ENCODE measurements at regions not wholly inside any gene's neighbourhood (a gene's known extent, or its start where the extent isn't known, plus 50 kb on each side); places are given as distances from the start of the nearest gene placed in this dataset.
A peak's percentile ranks its signal among the peaks of the same experiment; 100 is the strongest.

DNA sequence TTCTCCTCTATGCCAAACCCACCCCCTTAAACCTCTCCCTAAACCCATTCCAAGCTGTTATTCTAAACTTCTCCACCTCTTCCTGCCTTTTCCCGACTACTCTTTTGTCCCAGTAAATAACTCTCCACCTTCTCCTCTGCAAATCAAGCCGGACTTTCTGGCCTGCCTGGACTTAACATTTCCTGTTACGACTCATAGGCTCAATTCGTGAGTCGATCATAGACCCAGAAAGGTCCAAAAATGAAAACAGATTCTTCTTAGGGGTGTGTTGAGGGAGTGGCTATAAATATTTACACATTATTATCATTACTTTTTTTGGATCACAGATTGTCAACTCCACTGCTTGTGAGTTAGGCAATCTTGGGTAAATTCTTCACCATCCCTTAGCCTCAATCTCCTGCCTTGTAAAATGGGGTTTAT is 59.0 kb upstream of the HABP2 start:
- Histone ChIP-seq H3K36me3 (ENCODE audit: control insufficient read depth, insufficient read depth, low read length) (no peaks in the 10 kb centered on the region), H3K79me2 (ENCODE audit: control insufficient read depth, insufficient read depth, low read length) (no peaks in the 10 kb centered on the region), H4K8ac (ENCODE audit: low read depth, low read length) (no peak overlapping the region), H3K4me3 (ENCODE audit: low read length) (no peak overlapping the region), H3K27ac (ENCODE audit: low read depth, low read length) (no peak overlapping the region), H3K4me1 (ENCODE audit: control insufficient read depth, low read depth, low read length) (no peaks in the 10 kb centered on the region), H3K4me2 (ENCODE audit: low read length) (no peak overlapping the region), H3K56ac (ENCODE audit: low read length) (no peak overlapping the region), H4K5ac (ENCODE audit: low read length) (no peak overlapping the region), H2AK5ac (ENCODE audit: low read length) (no peak overlapping the region), H3K27me3 (ENCODE audit: insufficient read depth, low read length, poor library complexity) (no peaks in the 10 kb centered on the region), H3K79me1 (ENCODE audit: low read length) (no peaks in the 10 kb centered on the region), H2BK5ac (ENCODE audit: low read length) (no peak overlapping the region), H3K9ac (ENCODE audit: low read length) (no peak overlapping the region), H3K18ac (ENCODE audit: low read length) (no peak overlapping the region), H3K23ac (ENCODE audit: low read length) (no peak overlapping the region), H2BK15ac (replicated peaks; ENCODE audit: low read depth) (no peak overlapping the region), H3K4ac (ENCODE audit: low read depth, low read length) (no peak overlapping the region), H2BK120ac (ENCODE audit: low read depth, low read length) (no peak overlapping the region)
- WGBS (ENCODE audit: extremely low coverage, insufficient coverage, low lambda C conversion rate): no CpG with 5 or more reads among the region's 5 CpGs
- DNase-seq: no peak

- Histone ChIP-seq H3K27me3 (ENCODE audit: insufficient read depth, low read length, poor library complexity) (no peaks in the 10 kb centered on the region), H3K23ac (ENCODE audit: low read length) (no peak overlapping the region), H3K4me2 (ENCODE audit: low read length) (no peak overlapping the region), H3K79me1 (ENCODE audit: low read length) (no peaks in the 10 kb centered on the region), H2BK120ac (ENCODE audit: low read depth, low read length) (no peak overlapping the region), H3K9ac (ENCODE audit: low read length) (no peak overlapping the region), H3K4me1 (ENCODE audit: control insufficient read depth, low read depth, low read length) (no peaks in the 10 kb centered on the region), H4K8ac (ENCODE audit: low read depth, low read length) (no peak overlapping the region), H3K56ac (ENCODE audit: low read length) (no peak overlapping the region), H4K5ac (ENCODE audit: low read length) (no peak overlapping the region), H3K36me3 (ENCODE audit: control insufficient read depth, insufficient read depth, low read length) (no peaks in the 10 kb centered on the region), H3K18ac (ENCODE audit: low read length) (no peak overlapping the region), H2AK5ac (ENCODE audit: low read length) (no peak overlapping the region), H3K79me2 (ENCODE audit: control insufficient read depth, insufficient read depth, low read length) (no peaks in the 10 kb centered on the region), H3K27ac (ENCODE audit: low read depth, low read length) (no peak overlapping the region), H2BK5ac (ENCODE audit: low read length) (no peak overlapping the region), H2BK15ac (replicated peaks; ENCODE audit: low read depth) (no peak overlapping the region), H3K4me3 (ENCODE audit: low read length) (no peak overlapping the region), H3K4ac (ENCODE audit: low read depth, low read length) (no peak overlapping the region)
- peak; percentile 10 for DNase-seq
- WGBS (ENCODE audit: extremely low coverage, insufficient coverage, low lambda C conversion rate): no CpG with 5 or more reads among the region's 7 CpGs
Observed at GRCh38 chr10:113494761-113495160, 58.1 kb upstream of the HABP2 start.

GRCh38 chr10:113495553-113495952 is 57.3 kb upstream of the HABP2 start:
- DNase-seq: no peak
- Histone ChIP-seq H3K4ac (ENCODE audit: low read depth, low read length) (no peak overlapping the region), H3K79me2 (ENCODE audit: control insufficient read depth, insufficient read depth, low read length) (no peaks in the 10 kb centered on the region), H2AK5ac (ENCODE audit: low read length) (no peak overlapping the region), H3K27ac (ENCODE audit: low read depth, low read length) (no peak overlapping the region), H2BK5ac (ENCODE audit: low read length) (no peak overlapping the region), H3K4me1 (ENCODE audit: control insufficient read depth, low read depth, low read length) (no peaks in the 10 kb centered on the region), H3K18ac (ENCODE audit: low read length) (no peak overlapping the region), H3K4me2 (ENCODE audit: low read length) (no peak overlapping the region), H4K8ac (ENCODE audit: low read depth, low read length) (no peak overlapping the region), H2BK120ac (ENCODE audit: low read depth, low read length) (no peak overlapping the region), H3K9ac (ENCODE audit: low read length) (no peak overlapping the region), H2BK15ac (replicated peaks; ENCODE audit: low read depth) (no peak overlapping the region), H3K56ac (ENCODE audit: low read length) (no peak overlapping the region), H4K5ac (ENCODE audit: low read length) (no peak overlapping the region), H3K79me1 (ENCODE audit: low read length) (no peaks in the 10 kb centered on the region), H3K4me3 (ENCODE audit: low read length) (no peak overlapping the region), H3K36me3 (ENCODE audit: control insufficient read depth, insufficient read depth, low read length) (no peaks in the 10 kb centered on the region), H3K27me3 (ENCODE audit: insufficient read depth, low read length, poor library complexity) (no peaks in the 10 kb centered on the region), H3K23ac (ENCODE audit: low read length) (no peak overlapping the region)
- WGBS (ENCODE audit: extremely low coverage, insufficient coverage, low lambda C conversion rate): 100% methylated on average over 2 of the region's 8 CpGs

DNA sequence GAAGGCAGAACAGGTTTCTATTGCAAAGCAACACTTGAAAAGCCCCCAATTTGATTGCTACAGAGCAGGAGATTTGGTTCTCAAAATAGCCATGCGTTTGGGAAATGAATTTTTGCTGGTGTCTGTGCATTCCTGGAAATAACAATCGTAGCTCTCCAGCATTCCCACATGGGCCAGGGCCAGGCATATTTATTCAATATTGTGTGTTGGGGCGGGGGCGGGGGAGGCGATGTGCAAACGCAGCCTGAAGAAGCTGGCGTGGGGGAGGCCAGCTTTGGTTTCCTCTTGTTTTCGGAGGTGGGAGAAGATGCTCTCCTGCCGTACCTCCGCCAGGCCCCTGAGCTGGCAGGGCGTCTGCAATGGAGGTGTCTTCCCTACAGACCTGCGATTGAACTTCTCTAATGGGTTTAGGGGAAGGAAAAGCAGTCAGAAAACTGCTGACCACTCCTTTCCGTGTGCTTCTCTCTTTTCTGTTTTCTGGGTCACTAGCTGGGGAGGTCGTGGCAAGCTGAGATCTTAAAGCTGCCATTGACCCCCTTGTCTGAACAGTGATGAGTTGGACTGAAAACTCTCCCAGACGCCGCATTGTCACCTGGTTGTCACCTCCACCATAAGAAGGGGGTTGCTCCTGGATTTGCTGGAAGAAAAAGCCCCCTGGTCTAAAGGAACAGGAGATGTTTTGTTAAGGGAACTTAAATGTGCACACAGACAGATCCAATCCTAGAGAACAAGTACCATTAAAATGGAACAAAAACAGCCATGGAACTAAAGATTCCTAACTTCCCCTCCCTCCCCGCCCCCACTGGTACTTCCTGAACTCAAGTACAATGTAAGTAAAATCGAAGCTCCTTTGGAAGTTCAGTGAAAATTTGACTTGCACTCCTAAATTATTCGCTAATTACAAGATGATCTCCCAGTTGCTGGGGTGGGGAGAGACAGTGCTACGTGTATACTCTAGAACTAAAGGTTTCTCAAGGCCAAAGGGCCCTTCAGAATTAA is 56.4 kb upstream of the HABP2 start:
- Histone ChIP-seq H3K18ac (ENCODE audit: low read length) (no peak overlapping the region), H2BK5ac (ENCODE audit: low read length) (no peak overlapping the region), H3K4me2 (ENCODE audit: low read length) (no peak overlapping the region), H3K27me3 (ENCODE audit: insufficient read depth, low read length, poor library complexity) (no peaks in the 10 kb centered on the region), H3K36me3 (ENCODE audit: control insufficient read depth, insufficient read depth, low read length) (no peaks in the 10 kb centered on the region), H3K27ac (ENCODE audit: low read depth, low read length) (no peak overlapping the region), H3K4me1 (ENCODE audit: control insufficient read depth, low read depth, low read length) (no peaks in the 10 kb centered on the region), H4K8ac (ENCODE audit: low read depth, low read length) (no peak overlapping the region), H3K4ac (ENCODE audit: low read depth, low read length) (no peak overlapping the region), H3K79me2 (ENCODE audit: control insufficient read depth, insufficient read depth, low read length) (no peaks in the 10 kb centered on the region), H3K9ac (ENCODE audit: low read length) (no peak overlapping the region), H3K56ac (ENCODE audit: low read length) (no peak overlapping the region), H2BK120ac (ENCODE audit: low read depth, low read length) (no peak overlapping the region), H3K4me3 (ENCODE audit: low read length) (no peak overlapping the region), H4K5ac (ENCODE audit: low read length) (no peak overlapping the region), H2BK15ac (replicated peaks; ENCODE audit: low read depth) (no peak overlapping the region), H3K23ac (ENCODE audit: low read length) (no peak overlapping the region), H2AK5ac (ENCODE audit: low read length) (no peak overlapping the region), H3K79me1 (ENCODE audit: low read length) (no peaks in the 10 kb centered on the region)
- no CpG with 5 or more reads among the region's 20 CpGs for WGBS (ENCODE audit: extremely low coverage, insufficient coverage, low lambda C conversion rate)
- DNase-seq: no peak

- DNase-seq: no peak
- no peak overlapping the region for H3K4ac ChIP-seq (ENCODE audit: low read depth, low read length)
- no CpG with 5 or more reads among the region's 8 CpGs for WGBS (ENCODE audit: extremely low coverage, insufficient coverage, low lambda C conversion rate)
Observed at GRCh38 chr10:113497198-113497597, 55.7 kb upstream of the HABP2 start.

More at GRCh38 chr10:113497198-113497597, 55.7 kb upstream of the HABP2 start:
- Histone ChIP-seq H3K27me3 (ENCODE audit: insufficient read depth, low read length, poor library complexity) (no peaks in the 10 kb centered on the region), H4K5ac (ENCODE audit: low read length) (no peak overlapping the region), H3K27ac (ENCODE audit: low read depth, low read length) (no peak overlapping the region), H3K56ac (ENCODE audit: low read length) (no peak overlapping the region), H3K18ac (ENCODE audit: low read length) (no peak overlapping the region), H3K4me2 (ENCODE audit: low read length) (no peak overlapping the region), H3K4me3 (ENCODE audit: low read length) (no peak overlapping the region), H3K9ac (ENCODE audit: low read length) (no peak overlapping the region), H2AK5ac (ENCODE audit: low read length) (no peak overlapping the region), H3K79me2 (ENCODE audit: control insufficient read depth, insufficient read depth, low read length) (no peaks in the 10 kb centered on the region), H3K79me1 (ENCODE audit: low read length) (no peaks in the 10 kb centered on the region), H2BK120ac (ENCODE audit: low read depth, low read length) (no peak overlapping the region), H3K4me1 (ENCODE audit: control insufficient read depth, low read depth, low read length) (no peaks in the 10 kb centered on the region), H4K8ac (ENCODE audit: low read depth, low read length) (no peak overlapping the region), H2BK5ac (ENCODE audit: low read length) (no peak overlapping the region), H2BK15ac (replicated peaks; ENCODE audit: low read depth) (no peak overlapping the region), H3K23ac (ENCODE audit: low read length) (no peak overlapping the region), H3K36me3 (ENCODE audit: control insufficient read depth, insufficient read depth, low read length) (no peaks in the 10 kb centered on the region)

Measured in mesendoderm (in vitro differentiated cells).